ENCODE measurements at regions not wholly inside any gene's neighbourhood (a gene's known extent, or its start where the extent isn't known, plus 50 kb on each side); places are given as distances from the start of the nearest gene placed in this dataset.
"Not testable (repeated sequence)": the region's sequence is repeated elsewhere in the genome, so short reads cannot be mapped to it uniquely, and the experiment has no call there.

GRCh38 chr7:32762206-32762924 is 129.2 kb downstream of the KBTBD2 start:
- not testable (repeated sequence) for DNase-seq

GRCh38 chr7:32761451-32762205 is 129.9 kb downstream of the KBTBD2 start:
- DNase-seq: no peak

GRCh38 chr7:32760755-32761154 is 130.8 kb downstream of the KBTBD2 start:
- not testable (repeated sequence) for DNase-seq

- not testable (repeated sequence) for DNase-seq
Measured at GRCh38 chr7:32759859-32760258, 131.7 kb downstream of the KBTBD2 start.

GRCh38 chr7:32753872-32754271 is 137.7 kb downstream of the KBTBD2 start:
- DNase-seq: not testable (repeated sequence)

GRCh38 chr7:32748337-32748736 is 143.2 kb downstream of the KBTBD2 start:
- DNase-seq: not testable (repeated sequence)

GRCh38 chr7:32747443-32748148 is 144.0 kb downstream of the KBTBD2 start:
- not testable (repeated sequence) for DNase-seq

- DNase-seq: not testable (repeated sequence)
Measured at GRCh38 chr7:32741853-32742476, 149.6 kb downstream of the KBTBD2 start.

- DNase-seq: not testable (repeated sequence)
Measured at GRCh38 chr7:32739749-32740148, 151.8 kb downstream of the KBTBD2 start.

GRCh38 chr7:32738390-32738789 is 153.2 kb downstream of the KBTBD2 start:
- DNase-seq: not testable (repeated sequence)

GRCh38 chr7:32732767-32733166 is 158.8 kb downstream of the KBTBD2 start:
- not testable (repeated sequence) for DNase-seq

- not testable (repeated sequence) for DNase-seq
Measured at GRCh38 chr7:32729335-32729675, 162.3 kb downstream of the KBTBD2 start.

- DNase-seq: peak; percentile 89
Measured at GRCh38 chr7:32728412-32729334, 162.9 kb downstream of the KBTBD2 start.

- DNase-seq: peak; percentile 77
Measured at GRCh38 chr7:32727483-32728411, 163.8 kb downstream of the KBTBD2 start.

- DNase-seq: not testable (repeated sequence)
Measured at GRCh38 chr7:32722837-32723236, 168.7 kb downstream of the KBTBD2 start.

- no peak for DNase-seq
Measured at GRCh38 chr7:32694182-32694581, 197.4 kb downstream of the KBTBD2 start.

GRCh38 chr7:32691965-32692815 is 196.9 kb downstream of the AVL9 start:
- peak; percentile 40 for DNase-seq

- not testable (repeated sequence) for DNase-seq
Measured at GRCh38 chr7:32688092-32688491, 192.8 kb downstream of the AVL9 start.

GRCh38 chr7:32681174-32681518 is 185.9 kb downstream of the AVL9 start:
- no peak for DNase-seq
